Fibroblast of skin of left biceps (primary cell): ENCODE measurements at regions not wholly inside any gene's neighbourhood (a gene's known extent, or its start where the extent isn't known, plus 50 kb on each side); places are given as distances from the start of the nearest gene placed in this dataset.

ENCODE experiments used
- DNase-seq, 2 experiments: peaks; one replicate each; pipeline ENCODE4 v3.0.0-alpha.2; 2013; ENCODE audit warnings: low read depth in 2 of 2

- DNase-seq, result no peak
Measured at GRCh38 chr9:118183576-118183975, 479.4 kb downstream of the TLR4 start.

- no peak for DNase-seq
Measured at GRCh38 chr9:118187408-118187807, 483.2 kb downstream of the TLR4 start.

GRCh38 chr9:118189615-118190014, 485.4 kb downstream of the TLR4 start:
- no peak for DNase-seq

GRCh38 chr9:118192807-118193206, 488.6 kb downstream of the TLR4 start:
- DNase-seq, result no peak

- DNase-seq, result no peak
Measured at GRCh38 chr9:118209343-118209742, 505.1 kb downstream of the TLR4 start.

GRCh38 chr9:118215549-118215948, 511.3 kb downstream of the TLR4 start:
- no peak for DNase-seq

- no peak for DNase-seq
Measured at GRCh38 chr9:118222375-118222774, 518.2 kb downstream of the TLR4 start.

- no peak for DNase-seq
Measured at GRCh38 chr9:118223111-118223510, 518.9 kb downstream of the TLR4 start.

- DNase-seq, result no peak
Measured at GRCh38 chr9:118230329-118230728, 526.1 kb downstream of the TLR4 start.

GRCh38 chr9:118236625-118237024, 532.4 kb downstream of the TLR4 start:
- no peak for DNase-seq

- no peak for DNase-seq
Measured at GRCh38 chr9:118238139-118238538, 533.9 kb downstream of the TLR4 start.

- no peak for DNase-seq
Measured at GRCh38 chr9:118252027-118252426, 547.8 kb downstream of the TLR4 start.

GRCh38 chr9:118262191-118262590, 558.0 kb downstream of the TLR4 start:
- DNase-seq, result no peak

GRCh38 chr9:118263949-118264348, 559.7 kb downstream of the TLR4 start:
- DNase-seq, result no peak

- no peak for DNase-seq
Measured at GRCh38 chr9:118268046-118268445, 563.8 kb downstream of the TLR4 start.

- DNase-seq, result no peak
Measured at GRCh38 chr9:118269623-118270022, 565.4 kb downstream of the TLR4 start.

GRCh38 chr9:118271331-118271730, 567.1 kb downstream of the TLR4 start:
- no peak for DNase-seq

GRCh38 chr9:118271936-118272335, 567.7 kb downstream of the TLR4 start:
- no peak for DNase-seq

GRCh38 chr9:118273048-118273447, 568.8 kb downstream of the TLR4 start:
- DNase-seq, result no peak

GRCh38 chr9:118276784-118277183, 572.6 kb downstream of the TLR4 start:
- no peak for DNase-seq

- DNase-seq, result no peak
Measured at GRCh38 chr9:118281772-118282171, 577.6 kb downstream of the TLR4 start.

GRCh38 chr9:118283488-118283887, 579.3 kb downstream of the TLR4 start:
- no peak for DNase-seq

GRCh38 chr9:118290116-118290515, 585.9 kb downstream of the TLR4 start:
- no peak for DNase-seq

GRCh38 chr9:118295413-118295812, 591.2 kb downstream of the TLR4 start:
- DNase-seq, result no peak

- DNase-seq, result no peak
Measured at GRCh38 chr9:118302721-118303120, 598.5 kb downstream of the TLR4 start.
